Sigmoid colon (tissue), 4 donors: ENCODE measurements at regions not wholly inside any gene's neighbourhood (a gene's known extent, or its start where the extent isn't known, plus 50 kb on each side); places are given as distances from the start of the nearest gene placed in this dataset.

Experiments used
- CTCF ChIP-seq, 4 experiments: fragments of 450-650 bp in 3 of 4; fragments of 200-600 bp in 1 of 4; IDR thresholded peaks; one replicate each; pipeline ENCODE4 v1.5.1; 2016 to 2019; ENCODE audit warnings: antibody characterized with exemption in 4 of 4, mild to moderate bottlenecking in 3 of 4, moderate library complexity in 2 of 4
- EP300 ChIP-seq, 4 donors: sonication (generic); formaldehyde crosslinking; IDR thresholded peaks; one replicate each; pipeline ENCODE4 v1.6.1; 2017; ENCODE audit warnings: antibody characterized with exemption in 4 of 4
- POLR2A ChIP-seq, 2 donors: fragments of 450-650 bp; IDR thresholded peaks; one replicate each; pipeline ENCODE4 v1.6.1; 2016; ENCODE audit warnings: antibody characterized with exemption in 2 of 2, mild to moderate bottlenecking in 2 of 2, moderate library complexity in 2 of 2
- POLR2AphosphoS5 ChIP-seq, 4 donors: sonication (generic); formaldehyde crosslinking; IDR thresholded peaks; one replicate each; pipeline ENCODE4 v1.6.1; 2017; ENCODE audit warnings: antibody characterized with exemption in 4 of 4

DNA sequence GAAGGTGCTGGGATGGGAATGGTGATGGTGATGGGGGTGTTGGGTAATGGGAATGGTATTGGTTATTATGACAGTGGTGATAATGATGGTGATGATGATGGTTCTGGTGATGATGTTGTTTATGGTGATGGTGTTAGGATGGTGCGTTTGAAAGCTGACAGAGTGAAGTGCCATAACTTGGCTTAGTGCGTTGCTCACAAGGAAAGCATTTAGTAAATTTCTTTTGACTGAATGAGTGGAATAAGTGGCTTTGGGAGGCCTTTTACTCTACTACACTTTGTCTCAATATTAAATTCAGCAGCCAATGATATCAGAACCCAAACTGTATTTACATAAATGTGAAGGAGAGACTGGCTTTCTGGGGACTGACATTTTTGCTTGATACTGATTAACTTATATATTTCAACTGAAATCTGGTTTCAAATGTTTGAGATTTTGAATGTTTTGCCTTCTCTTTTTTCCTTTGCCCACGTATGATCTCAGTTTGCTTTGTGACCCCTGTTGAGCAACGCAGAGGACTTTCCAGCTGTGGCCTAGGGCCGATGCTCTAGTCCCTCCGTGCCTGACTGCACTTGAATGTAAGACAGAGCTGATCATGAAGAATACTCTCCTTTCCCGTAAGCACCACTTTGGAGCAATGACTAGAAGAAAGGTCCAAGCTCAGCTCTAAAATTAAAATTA, 128.5 kb upstream of the SH3BP4 start:
- TF ChIP-seq POLR2AphosphoS5 (IDR thresholded peaks at IDR 0.05), result no peak
- TF ChIP-seq CTCF (IDR thresholded peaks at IDR 0.05), result no peak
- no peak for TF ChIP-seq POLR2A (IDR thresholded peaks at IDR 0.05)
- no peak for TF ChIP-seq EP300 (IDR thresholded peaks at IDR 0.05)
